Activated T-helper 17 cell treated with anti-CD3 and anti-CD28 coated beads, Interleukin-2, amount 50 U/mL, for 72 hours (primary cell): ENCODE measurements at regions not wholly inside any gene's neighbourhood (a gene's known extent, or its start where the extent isn't known, plus 50 kb on each side); places are given as distances from the start of the nearest gene placed in this dataset.
A peak's percentile ranks its signal among the peaks of the same experiment; 100 is the strongest.

Experiments used
- ATAC-seq: fragments of 150-1000 bp; cut with Tn5 transposase; replicated peaks from 2 replicates; pipeline ENCODE4 v1.10.0; 2021; ENCODE audit warnings: mild to moderate bottlenecking, moderate library complexity
- H3K27ac Mint-ChIP-seq: one replicate; pipeline ENCODE4 v1.8.0; 2022; ENCODE audit warnings: mixed read lengths
- H3K27me3 Mint-ChIP-seq: one replicate; pipeline ENCODE4 v1.8.0; 2022; ENCODE audit warnings: mixed read lengths
- H3K36me3 Mint-ChIP-seq: one replicate; pipeline ENCODE4 v1.8.0; 2022; ENCODE audit warnings: low read depth, mild to moderate bottlenecking, mixed read lengths
- H3K4me1 Mint-ChIP-seq: one replicate; pipeline ENCODE4 v1.8.0; 2022; ENCODE audit warnings: mixed read lengths
- H3K4me3 Mint-ChIP-seq: one replicate; pipeline ENCODE4 v1.8.0; 2022; ENCODE audit warnings: mild to moderate bottlenecking, mixed read lengths
- H3K9me3 Mint-ChIP-seq: one replicate; pipeline ENCODE4 v1.8.0; 2022; ENCODE audit warnings: mixed read lengths

- no peak for ATAC-seq
- H3K36me3 Mint-ChIP-seq = no peaks in the 10 kb centered on the region
- H3K27ac Mint-ChIP-seq = no peak overlapping the region
- no peak overlapping the region for H3K4me3 Mint-ChIP-seq
- H3K27me3 Mint-ChIP-seq = no peaks in the 10 kb centered on the region
- no peaks in the 10 kb centered on the region for H3K4me1 Mint-ChIP-seq
- H3K9me3 Mint-ChIP-seq = no peaks in the 10 kb centered on the region
Observed at GRCh38 chr15:70316059-70316600, 218.4 kb upstream of the TLE3 start.

- Mint-ChIP-seq H3K27ac (no peak overlapping the region), H3K4me1 (no peaks in the 10 kb centered on the region), H3K9me3 (no peaks in the 10 kb centered on the region), H3K4me3 (no peak overlapping the region), H3K27me3 (no peaks in the 10 kb centered on the region), H3K36me3 (no peaks in the 10 kb centered on the region)
- ATAC-seq = no peak
Observed at GRCh38 chr15:70315431-70315830, 217.7 kb upstream of the TLE3 start.

GRCh38 chr15:70314688-70315087, 217.0 kb upstream of the TLE3 start:
- no peak for ATAC-seq
- H3K4me1 Mint-ChIP-seq = no peaks in the 10 kb centered on the region
- H3K27ac Mint-ChIP-seq = no peak overlapping the region
- no peak overlapping the region for H3K4me3 Mint-ChIP-seq
- H3K9me3 Mint-ChIP-seq = no peaks in the 10 kb centered on the region
- no peaks in the 10 kb centered on the region for H3K27me3 Mint-ChIP-seq
- no peaks in the 10 kb centered on the region for H3K36me3 Mint-ChIP-seq

DNA sequence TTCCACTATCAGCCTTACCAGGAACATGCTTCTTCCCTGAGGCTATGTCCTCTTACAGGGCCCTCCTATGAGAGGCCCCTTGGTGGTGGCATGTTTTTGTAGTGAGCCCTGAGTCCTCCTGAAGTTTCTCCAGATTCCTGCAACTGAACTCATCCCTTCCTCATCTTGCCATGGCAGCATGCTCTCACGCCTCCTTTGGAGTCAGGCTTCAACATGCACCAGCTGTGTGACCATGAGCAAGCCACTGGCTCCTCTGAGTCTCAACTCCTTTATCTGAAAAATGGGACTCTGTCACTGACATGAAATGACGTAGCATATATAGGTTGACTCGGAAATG, 216.3 kb upstream of the TLE3 start:
- peaks cover 4% of the 10 kb centered on the region for H3K27me3 Mint-ChIP-seq

GRCh38 chr15:70313099-70314017, 215.6 kb upstream of the TLE3 start:
- Mint-ChIP-seq H3K4me1 (peaks cover 11% of the 10 kb centered on the region), H3K36me3 (no peaks in the 10 kb centered on the region), H3K9me3 (no peaks in the 10 kb centered on the region), H3K4me3 (no peak overlapping the region), H3K27me3 (peaks cover 4% of the 10 kb centered on the region), H3K27ac (no peak overlapping the region)
- peak; percentile 46 for ATAC-seq

More for the DNA sequence above, 216.3 kb upstream of the TLE3 start:
- Mint-ChIP-seq H3K4me3 (no peak overlapping the region), H3K36me3 (no peaks in the 10 kb centered on the region), H3K9me3 (no peaks in the 10 kb centered on the region), H3K27ac (no peak overlapping the region), H3K4me1 (peaks cover 5% of the 10 kb centered on the region)
- ATAC-seq = no peak

DNA sequence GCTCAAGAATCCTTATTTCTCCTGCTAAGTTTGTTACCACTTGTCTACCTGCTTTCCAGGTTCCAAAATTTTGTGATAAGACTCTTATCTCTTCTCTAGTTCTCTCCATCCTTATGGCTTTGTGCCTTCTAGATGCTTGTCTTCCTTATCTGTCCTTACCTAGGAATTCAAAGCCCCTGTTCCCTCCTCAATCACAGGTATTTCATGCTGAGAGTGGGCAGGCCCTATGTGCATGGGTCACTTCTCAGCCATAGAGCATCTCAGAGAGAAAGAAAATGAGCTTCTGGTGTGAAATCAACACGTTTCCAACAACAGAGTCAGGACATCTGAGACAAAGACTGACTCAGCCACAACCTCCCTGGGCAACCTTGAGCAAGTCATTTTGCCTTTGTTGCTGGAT, 214.1 kb upstream of the TLE3 start:
- ATAC-seq = no peak
- Mint-ChIP-seq H3K9me3 (no peaks in the 10 kb centered on the region), H3K4me3 (no peak overlapping the region)

DNA sequence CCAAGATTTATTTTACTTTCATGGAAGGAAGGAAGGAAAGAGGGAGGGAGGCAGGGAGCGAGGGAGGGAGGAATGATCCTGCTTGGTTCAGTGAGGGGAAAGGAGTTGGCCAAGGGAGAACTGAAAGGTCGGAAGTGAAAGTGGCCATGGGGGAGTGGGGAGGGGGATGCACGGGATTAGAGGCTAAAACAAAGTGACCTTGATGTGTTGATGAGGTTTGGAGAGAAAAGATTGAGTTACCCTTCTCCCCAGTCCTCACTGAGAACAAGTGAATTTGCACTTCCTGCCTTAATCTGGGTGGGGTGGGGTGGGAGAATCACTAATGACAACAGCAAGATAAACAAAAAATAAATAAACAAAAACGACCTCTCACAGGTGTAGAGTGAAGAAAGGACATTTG, 212.0 kb upstream of the TLE3 start:
- no peak for ATAC-seq
- Mint-ChIP-seq H3K4me3 (no peak overlapping the region), H3K27ac (no peak overlapping the region), H3K4me1 (peaks cover 16% of the 10 kb centered on the region), H3K36me3 (no peaks in the 10 kb centered on the region), H3K9me3 (no peaks in the 10 kb centered on the region), H3K27me3 (peaks cover 4% of the 10 kb centered on the region)

More for the DNA sequence above, 214.1 kb upstream of the TLE3 start:
- Mint-ChIP-seq H3K27me3 (peaks cover 4% of the 10 kb centered on the region), H3K4me1 (peaks cover 16% of the 10 kb centered on the region), H3K36me3 (no peaks in the 10 kb centered on the region), H3K27ac (no peak overlapping the region)

- H3K4me3 Mint-ChIP-seq = no peak overlapping the region
- ATAC-seq = no peak
- H3K27ac Mint-ChIP-seq = no peak overlapping the region
- H3K36me3 Mint-ChIP-seq = no peaks in the 10 kb centered on the region
- H3K27me3 Mint-ChIP-seq = peaks cover 4% of the 10 kb centered on the region
- peaks cover 16% of the 10 kb centered on the region for H3K4me1 Mint-ChIP-seq
- no peaks in the 10 kb centered on the region for H3K9me3 Mint-ChIP-seq
Observed at GRCh38 chr15:70308735-70309434, 211.2 kb upstream of the TLE3 start.

DNA sequence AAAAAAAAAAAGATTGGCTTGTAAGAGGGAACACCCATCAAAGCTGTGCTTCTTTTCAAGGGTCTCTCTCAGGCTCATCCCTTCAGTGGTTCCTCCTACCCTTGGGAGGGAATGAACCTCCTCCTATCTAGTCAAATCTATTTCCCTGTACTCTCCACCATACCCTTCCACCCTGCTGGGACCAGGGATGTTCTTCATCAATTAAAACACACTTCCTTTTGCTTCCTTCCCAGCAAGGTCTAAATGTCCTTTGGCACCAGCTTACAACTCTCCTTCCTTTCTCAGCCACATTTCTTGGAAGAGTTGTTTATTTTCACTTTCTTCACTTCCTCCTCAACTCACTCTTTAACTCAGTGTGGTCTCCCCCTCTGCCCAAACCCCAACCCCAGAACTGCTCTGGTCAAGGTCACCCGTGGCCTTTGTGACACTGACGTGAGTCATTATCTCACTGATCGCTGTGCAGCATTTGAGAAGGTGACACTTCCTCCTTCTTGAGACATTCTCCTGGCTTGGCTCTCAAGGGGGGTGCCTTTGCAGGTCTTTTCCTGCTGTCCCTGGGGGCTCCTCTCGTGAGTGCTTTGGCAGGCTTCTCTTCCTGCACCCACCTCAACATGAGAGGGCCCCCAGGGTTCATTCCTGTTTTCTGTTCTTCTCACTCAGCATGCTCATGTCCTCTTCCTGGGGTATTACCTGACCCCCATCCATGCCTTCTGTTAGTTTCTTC, 210.5 kb upstream of the TLE3 start:
- H3K9me3 Mint-ChIP-seq = no peaks in the 10 kb centered on the region
- no peak overlapping the region for H3K27ac Mint-ChIP-seq
- H3K27me3 Mint-ChIP-seq = peaks cover 4% of the 10 kb centered on the region
- no peaks in the 10 kb centered on the region for H3K36me3 Mint-ChIP-seq
- ATAC-seq = peak; percentile 90
- H3K4me3 Mint-ChIP-seq = no peak overlapping the region
- peaks cover 16% of the 10 kb centered on the region for H3K4me1 Mint-ChIP-seq

- H3K36me3 Mint-ChIP-seq = no peaks in the 10 kb centered on the region
- no peaks in the 10 kb centered on the region for H3K9me3 Mint-ChIP-seq
- ATAC-seq = no peak
- H3K27ac Mint-ChIP-seq = no peak overlapping the region
- H3K4me3 Mint-ChIP-seq = no peak overlapping the region
- peaks cover 4% of the 10 kb centered on the region for H3K27me3 Mint-ChIP-seq
- peaks cover 16% of the 10 kb centered on the region for H3K4me1 Mint-ChIP-seq
Observed at GRCh38 chr15:70306582-70306981, 208.9 kb upstream of the TLE3 start.

DNA sequence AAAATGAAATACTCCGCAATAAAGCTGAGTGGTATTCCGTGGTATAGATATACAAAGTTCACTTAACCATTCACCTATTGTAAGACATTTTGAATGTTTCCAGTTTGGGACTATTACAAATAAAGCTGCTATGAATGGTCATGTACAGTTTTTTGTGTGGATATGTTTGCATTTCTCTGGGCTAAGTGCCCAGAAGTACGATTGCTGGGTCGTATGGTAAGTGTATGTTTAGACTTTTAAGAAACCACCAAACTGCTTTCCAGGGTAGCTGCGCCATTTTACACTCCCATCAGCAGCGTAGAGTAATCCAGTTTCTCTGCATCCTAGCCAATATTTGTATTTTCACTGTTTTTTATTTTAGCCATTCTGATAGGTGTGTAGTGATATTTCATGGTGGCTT, 208.4 kb upstream of the TLE3 start:
- no peak overlapping the region for H3K4me3 Mint-ChIP-seq
- no peak for ATAC-seq
- no peak overlapping the region for H3K27ac Mint-ChIP-seq
- no peaks in the 10 kb centered on the region for H3K9me3 Mint-ChIP-seq
- peaks cover 16% of the 10 kb centered on the region for H3K4me1 Mint-ChIP-seq
- no peaks in the 10 kb centered on the region for H3K36me3 Mint-ChIP-seq
- H3K27me3 Mint-ChIP-seq = peaks cover 4% of the 10 kb centered on the region

DNA sequence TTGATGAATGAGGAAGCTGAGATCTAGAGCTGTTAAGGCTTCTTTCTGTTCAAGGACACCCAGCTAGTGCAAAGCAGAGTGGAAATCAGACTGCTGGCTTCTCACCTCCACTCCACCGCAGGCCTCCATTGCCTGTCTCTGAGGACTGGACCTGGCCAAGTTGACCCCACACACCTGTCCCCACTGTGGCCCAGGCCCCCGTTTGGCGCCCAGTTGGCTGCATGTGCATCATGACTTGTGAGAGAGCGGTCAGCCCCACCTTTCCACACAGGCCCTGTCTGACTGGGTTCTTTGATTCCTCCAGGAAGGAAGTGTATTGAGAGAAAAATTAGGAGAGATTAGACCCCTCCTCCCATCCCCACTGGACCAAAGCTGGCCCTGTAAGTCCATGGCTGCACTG, 206.3 kb upstream of the TLE3 start:
- ATAC-seq = no peak
- Mint-ChIP-seq H3K4me1 (peaks cover 18% of the 10 kb centered on the region), H3K9me3 (no peaks in the 10 kb centered on the region), H3K4me3 (no peak overlapping the region), H3K27me3 (no peaks in the 10 kb centered on the region), H3K36me3 (no peaks in the 10 kb centered on the region), H3K27ac (no peak overlapping the region)

DNA sequence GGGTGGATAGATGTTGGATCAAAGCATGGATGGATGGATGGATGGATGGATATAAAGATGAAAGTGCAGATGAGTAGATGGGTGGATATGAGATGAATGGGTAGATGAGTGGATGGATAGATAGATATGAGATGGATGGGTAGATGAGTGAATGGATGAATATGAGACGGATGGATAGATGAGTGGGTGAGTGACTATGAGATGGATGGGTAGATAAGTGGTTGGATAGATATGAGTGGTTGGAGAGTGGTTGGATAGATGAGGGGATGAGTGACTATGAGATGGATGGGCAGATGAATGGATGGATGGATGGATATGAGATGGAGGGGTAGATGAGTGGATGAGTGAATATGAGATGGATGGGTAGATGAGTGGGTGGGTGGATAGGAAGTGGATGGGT, 204.6 kb upstream of the TLE3 start:
- H3K4me1 Mint-ChIP-seq = peaks cover 7% of the 10 kb centered on the region
- no peaks in the 10 kb centered on the region for H3K27me3 Mint-ChIP-seq

GRCh38 chr15:70301396-70301795, 203.7 kb upstream of the TLE3 start:
- Mint-ChIP-seq H3K4me1 (peaks cover 7% of the 10 kb centered on the region), H3K36me3 (no peaks in the 10 kb centered on the region), H3K27me3 (no peaks in the 10 kb centered on the region), H3K4me3 (no peak overlapping the region), H3K9me3 (no peaks in the 10 kb centered on the region), H3K27ac (no peak overlapping the region)
- no peak for ATAC-seq

More for the DNA sequence above, 204.6 kb upstream of the TLE3 start:
- H3K36me3 Mint-ChIP-seq = no peaks in the 10 kb centered on the region
- no peaks in the 10 kb centered on the region for H3K9me3 Mint-ChIP-seq
- H3K4me3 Mint-ChIP-seq = no peak overlapping the region
- ATAC-seq = no peak
- H3K27ac Mint-ChIP-seq = no peak overlapping the region
